ENCODE measurements at regions not wholly inside any gene's neighbourhood (a gene's known extent, or its start where the extent isn't known, plus 50 kb on each side); places are given as distances from the start of the nearest gene placed in this dataset.

GRCh38 chr1:232688398-232688797 lies 58.5 kb upstream of the SIPA1L2 start:
- Histone ChIP-seq H3K9me3 (no peaks in the 10 kb centered on the region), H3K4me3 (no peak overlapping the region), H3K4me1 (no peaks in the 10 kb centered on the region), H3K36me3 (no peaks in the 10 kb centered on the region), H3K27me3 (ENCODE audit: low read depth) (no peaks in the 10 kb centered on the region), H3K27ac (no peak overlapping the region)
- TF ChIP-seq CTCF (IDR thresholded peaks at IDR 0.05) = no peak
- intact Hi-C loops (cut with DNase I) = no loop called here
- ATAC-seq (no peak), DNase-seq (no peak)

- Histone ChIP-seq H3K27ac (no peak overlapping the region), H3K9me3 (no peaks in the 10 kb centered on the region), H3K4me3 (no peak overlapping the region), H3K27me3 (ENCODE audit: low read depth) (no peaks in the 10 kb centered on the region), H3K36me3 (no peaks in the 10 kb centered on the region), H3K4me1 (no peaks in the 10 kb centered on the region)
- no peak for ATAC-seq
- no peak for TF ChIP-seq CTCF (IDR thresholded peaks at IDR 0.05)
- intact Hi-C loops (cut with DNase I) = no loop called here
- DNase-seq = no peak
Measured at GRCh38 chr1:232689711-232690110, 59.8 kb upstream of the SIPA1L2 start.

GRCh38 chr1:232690285-232690935 lies 60.5 kb upstream of the SIPA1L2 start:
- ATAC-seq = no peak
- no peaks in the 10 kb centered on the region for H3K27me3 ChIP-seq (ENCODE audit: low read depth)
- no peaks in the 10 kb centered on the region for H3K36me3 ChIP-seq
- no peaks in the 10 kb centered on the region for H3K4me1 ChIP-seq
- intact Hi-C loops (cut with DNase I) = no loop called here
- TF ChIP-seq CTCF (IDR thresholded peaks at IDR 0.05) = no peak
- H3K9me3 ChIP-seq = no peaks in the 10 kb centered on the region
- no peak for DNase-seq
- H3K4me3 ChIP-seq = no peak overlapping the region
- H3K27ac ChIP-seq = no peak overlapping the region

- intact Hi-C loops (cut with DNase I) = no loop called here
- H3K4me3 ChIP-seq = no peak overlapping the region
- no peak for DNase-seq
- no peak for ATAC-seq
- no peaks in the 10 kb centered on the region for H3K36me3 ChIP-seq
- no peaks in the 10 kb centered on the region for H3K27me3 ChIP-seq (ENCODE audit: low read depth)
- no peak overlapping the region for H3K27ac ChIP-seq
- TF ChIP-seq CTCF (IDR thresholded peaks at IDR 0.05) = no peak
- H3K4me1 ChIP-seq = no peaks in the 10 kb centered on the region
- H3K9me3 ChIP-seq = no peaks in the 10 kb centered on the region
Measured at GRCh38 chr1:232694475-232694874, 64.5 kb upstream of the SIPA1L2 start.

GRCh38 chr1:232695621-232696385 lies 65.9 kb upstream of the SIPA1L2 start:
- DNase-seq = no peak
- no peaks in the 10 kb centered on the region for H3K9me3 ChIP-seq
- H3K36me3 ChIP-seq = no peaks in the 10 kb centered on the region
- no peaks in the 10 kb centered on the region for H3K4me1 ChIP-seq
- ATAC-seq = no peak
- H3K27me3 ChIP-seq (ENCODE audit: low read depth) = no peaks in the 10 kb centered on the region
- intact Hi-C loops (cut with DNase I) = no loop called here
- no peak for TF ChIP-seq CTCF (IDR thresholded peaks at IDR 0.05)
- no peak overlapping the region for H3K4me3 ChIP-seq
- H3K27ac ChIP-seq = no peak overlapping the region

Data from lower lobe of right lung (tissue), 2 donors.